ENCODE measurements at regions not wholly inside any gene's neighbourhood (a gene's known extent, or its start where the extent isn't known, plus 50 kb on each side); places are given as distances from the start of the nearest gene placed in this dataset.

- Histone ChIP-seq H3K36me3 (no peaks in the 10 kb centered on the region), H3K9me3 (peaks cover 0 to 6% of the 10 kb centered on the region in 2 donors), H3K27me3 (no peaks in the 10 kb centered on the region), H3K27ac (no peak overlapping the region), H3K4me3 (no peak overlapping the region), H3K4me1 (no peaks in the 10 kb centered on the region)
- no peak for TF ChIP-seq CTCF (IDR thresholded peaks at IDR 0.05)
- TF ChIP-seq POLR2A (IDR thresholded peaks at IDR 0.05): no peak
- TF ChIP-seq POLR2AphosphoS5 (IDR thresholded peaks at IDR 0.05): no peak
- intact Hi-C loops (cut with DNase I; ENCODE audit: low total_unique reads): no loop called here
- no peak for DNase-seq (ENCODE audit: low spot score in 2 of 2)
Measured at GRCh38 chr5:159527546-159528254, 197.4 kb upstream of the IL12B start.

GRCh38 chr5:159531554-159532105, 201.3 kb upstream of the IL12B start:
- Histone ChIP-seq H3K27me3 (no peaks in the 10 kb centered on the region), H3K4me1 (no peaks in the 10 kb centered on the region), H3K27ac (no peak overlapping the region), H3K4me3 (no peak overlapping the region), H3K9me3 (peaks cover 0 to 6% of the 10 kb centered on the region in 2 donors), H3K36me3 (no peaks in the 10 kb centered on the region)
- TF ChIP-seq POLR2AphosphoS5 (IDR thresholded peaks at IDR 0.05): no peak
- no peak for TF ChIP-seq POLR2A (IDR thresholded peaks at IDR 0.05)
- TF ChIP-seq CTCF (IDR thresholded peaks at IDR 0.05): no peak
- intact Hi-C loops (cut with DNase I; ENCODE audit: low total_unique reads): no loop called here
- DNase-seq (ENCODE audit: low spot score in 2 of 2): no peak

GRCh38 chr5:159533197-159533596, 202.9 kb upstream of the IL12B start:
- H3K36me3 ChIP-seq: no peaks in the 10 kb centered on the region
- no peak overlapping the region for H3K27ac ChIP-seq
- H3K9me3 ChIP-seq: peaks cover 0 to 6% of the 10 kb centered on the region in 2 donors
- TF ChIP-seq POLR2A (IDR thresholded peaks at IDR 0.05) (no peak), POLR2AphosphoS5 (IDR thresholded peaks at IDR 0.05) (no peak), CTCF (IDR thresholded peaks at IDR 0.05) (no peak)
- DNase-seq (ENCODE audit: low spot score in 2 of 2): no peak
- H3K4me1 ChIP-seq: no peaks in the 10 kb centered on the region
- H3K27me3 ChIP-seq: no peaks in the 10 kb centered on the region
- intact Hi-C loops (cut with DNase I; ENCODE audit: low total_unique reads): no loop called here
- H3K4me3 ChIP-seq: no peak overlapping the region

- Histone ChIP-seq H3K4me3 (no peak overlapping the region), H3K9me3 (peaks cover 0 to 2% of the 10 kb centered on the region in 2 donors), H3K4me1 (no peaks in the 10 kb centered on the region), H3K27ac (no peak overlapping the region), H3K27me3 (no peaks in the 10 kb centered on the region), H3K36me3 (no peaks in the 10 kb centered on the region)
- TF ChIP-seq CTCF (IDR thresholded peaks at IDR 0.05) (no peak), POLR2A (IDR thresholded peaks at IDR 0.05) (no peak), POLR2AphosphoS5 (IDR thresholded peaks at IDR 0.05) (no peak)
- intact Hi-C loops (cut with DNase I; ENCODE audit: low total_unique reads): no loop called here
- DNase-seq (ENCODE audit: low spot score in 2 of 2): no peak
Measured at GRCh38 chr5:159536166-159536565, 205.9 kb upstream of the IL12B start.

- H3K4me1 ChIP-seq: no peaks in the 10 kb centered on the region
- TF ChIP-seq POLR2AphosphoS5 (IDR thresholded peaks at IDR 0.05) (no peak), POLR2A (IDR thresholded peaks at IDR 0.05) (no peak), CTCF (IDR thresholded peaks at IDR 0.05) (no peak)
- no peaks in the 10 kb centered on the region for H3K36me3 ChIP-seq
- H3K9me3 ChIP-seq: peaks cover 0 to 3% of the 10 kb centered on the region in 2 donors
- H3K27ac ChIP-seq: no peak overlapping the region
- DNase-seq (ENCODE audit: low spot score in 2 of 2): no peak
- no peak overlapping the region for H3K4me3 ChIP-seq
- no peaks in the 10 kb centered on the region for H3K27me3 ChIP-seq
- intact Hi-C loops (cut with DNase I; ENCODE audit: low total_unique reads): no loop called here
Measured at GRCh38 chr5:159536646-159537045, 206.4 kb upstream of the IL12B start.

Data from breast epithelium (tissue), 4 donors.